Dedifferentiated amniotic fluid mesenchymal stem cell (primary cell): ENCODE measurements at regions not wholly inside any gene's neighbourhood (a gene's known extent, or its start where the extent isn't known, plus 50 kb on each side); places are given as distances from the start of the nearest gene placed in this dataset.

Experiments
- DNase-seq: peaks from one replicate; pipeline ENCODE4 v3.0.0-alpha.2; 2016; ENCODE audit errors: extremely low spot score

DNA sequence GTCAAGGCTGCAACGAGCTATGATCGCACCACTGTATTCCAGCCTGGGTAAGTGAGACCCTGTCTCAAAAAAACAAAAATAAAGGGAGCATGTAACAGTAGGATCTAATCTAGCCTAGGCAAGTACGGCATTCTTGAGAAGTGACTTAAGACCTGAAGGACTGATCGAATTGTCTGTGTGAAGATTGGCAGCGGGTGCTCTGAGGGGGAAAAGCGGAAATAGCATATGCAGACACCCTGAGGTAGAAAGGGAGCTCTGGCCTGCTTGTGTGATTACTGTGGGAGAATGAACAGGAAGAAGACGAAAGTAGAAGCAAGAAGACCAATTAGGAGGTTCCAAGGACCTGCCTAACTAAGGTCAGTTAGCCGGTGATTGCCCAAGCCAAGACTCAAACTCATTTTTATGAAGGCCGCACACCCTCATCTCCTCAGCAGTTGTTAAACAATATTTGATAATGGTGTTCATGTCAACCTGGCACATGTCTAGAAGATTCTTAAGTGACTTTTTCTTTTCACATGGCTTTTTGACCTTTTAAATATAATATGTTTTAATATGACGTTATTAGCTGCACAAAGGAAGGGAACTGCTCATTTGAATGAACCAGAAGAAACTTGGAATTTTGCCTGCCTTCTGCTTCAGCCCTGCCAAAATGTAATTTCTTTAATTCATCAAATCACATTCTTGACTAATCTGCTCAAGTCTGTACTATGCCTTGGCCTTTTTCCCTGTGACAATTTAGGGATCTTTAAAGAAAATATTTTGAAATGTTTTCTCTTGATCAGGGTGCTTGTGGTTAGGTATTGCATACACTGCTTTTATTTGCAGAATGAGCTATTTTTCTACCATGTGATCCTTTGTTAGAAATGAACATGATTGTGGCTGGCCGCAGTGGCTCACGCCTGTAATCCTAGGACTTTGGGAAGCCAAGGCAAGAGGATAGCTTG, 289.2 kb upstream of the DMRT1 start:
- peak; percentile 31 for DNase-seq

DNA sequence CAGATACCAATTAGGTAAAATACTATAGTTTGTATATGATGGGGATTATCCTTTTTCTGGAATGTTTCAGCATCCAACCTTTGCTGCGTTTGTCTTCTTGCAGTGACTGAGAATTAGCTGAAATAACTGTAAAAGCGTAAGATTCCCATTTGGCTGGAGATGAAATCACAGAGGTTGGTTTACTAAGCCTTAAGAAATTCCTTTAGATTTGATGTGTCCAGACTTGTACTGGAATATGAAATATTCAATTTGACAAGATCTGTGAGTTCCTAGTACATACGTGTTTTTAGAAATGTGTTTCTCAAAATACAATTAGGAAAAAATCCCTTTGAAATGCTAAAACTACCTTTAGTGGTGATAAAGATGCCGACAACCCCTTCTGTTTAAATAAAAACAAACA, 286.0 kb upstream of the DMRT1 start:
- DNase-seq: no peak

DNA sequence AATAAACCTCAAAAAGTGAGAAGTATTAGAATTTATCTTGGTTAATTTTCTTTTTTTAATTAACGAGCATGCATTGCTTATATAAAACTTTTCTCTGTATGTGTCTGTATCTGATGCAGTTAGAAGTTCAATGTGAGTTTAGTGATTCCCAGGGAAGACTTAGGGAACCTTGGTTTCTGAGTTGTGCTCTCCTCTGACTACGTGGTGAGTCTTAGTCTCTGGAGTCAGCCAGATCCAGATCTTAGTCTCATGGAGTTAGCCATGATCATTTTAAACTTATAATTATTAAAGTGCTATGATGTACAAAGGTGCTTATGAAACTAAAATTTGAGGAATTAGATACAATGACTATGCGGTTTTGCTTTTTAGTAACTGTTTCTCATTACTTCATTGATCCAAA, 285.3 kb upstream of the DMRT1 start:
- DNase-seq: no peak

DNA sequence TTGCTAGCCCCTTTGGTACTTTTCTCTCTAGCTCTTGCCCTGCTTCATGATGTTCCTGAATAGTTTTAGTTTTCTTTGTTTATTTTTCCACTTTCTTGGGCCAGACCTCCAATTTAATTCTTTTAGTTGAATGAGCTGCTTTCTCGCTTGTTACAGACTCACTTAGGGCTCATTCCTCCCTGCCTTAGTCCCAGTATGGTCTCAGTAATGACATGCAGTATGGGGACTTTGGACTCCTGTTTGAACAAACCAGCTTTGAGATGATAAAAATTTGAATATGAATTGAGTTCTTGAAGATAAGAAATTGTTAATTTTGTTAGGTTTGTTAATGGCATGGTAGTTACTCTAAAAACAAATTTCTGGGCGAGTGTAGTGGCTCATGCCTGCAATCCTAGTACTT, 284.8 kb upstream of the DMRT1 start:
- no peak for DNase-seq

DNA sequence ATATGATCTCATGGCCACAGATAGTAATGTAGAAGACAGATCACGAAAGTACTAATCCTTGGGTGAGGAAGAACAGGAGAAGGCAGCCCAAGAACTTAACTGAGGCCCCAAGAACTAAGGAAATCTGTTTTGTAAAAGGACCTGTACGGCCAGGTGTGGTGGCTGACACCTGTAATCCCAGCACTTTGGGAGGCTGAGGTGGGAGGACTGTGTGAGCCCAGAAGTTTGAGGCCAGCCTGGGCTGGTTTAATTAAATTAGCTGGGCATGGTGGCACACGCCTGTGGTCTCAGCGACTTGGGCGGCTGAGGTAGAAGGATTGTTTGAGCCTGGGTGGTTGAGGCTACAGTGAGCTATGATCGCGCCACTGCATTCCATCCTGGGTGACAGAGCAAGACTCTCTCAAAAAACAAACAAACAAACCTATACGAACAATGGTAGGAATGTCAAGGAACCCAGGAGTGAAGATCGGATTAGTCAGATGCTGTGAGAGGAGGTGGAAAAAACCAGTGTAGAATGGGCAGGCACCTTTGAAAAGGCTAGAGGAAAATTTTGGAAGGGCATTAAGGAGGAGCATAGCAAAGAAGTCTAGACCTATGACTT, 283.8 kb upstream of the DMRT1 start:
- no peak for DNase-seq

DNA sequence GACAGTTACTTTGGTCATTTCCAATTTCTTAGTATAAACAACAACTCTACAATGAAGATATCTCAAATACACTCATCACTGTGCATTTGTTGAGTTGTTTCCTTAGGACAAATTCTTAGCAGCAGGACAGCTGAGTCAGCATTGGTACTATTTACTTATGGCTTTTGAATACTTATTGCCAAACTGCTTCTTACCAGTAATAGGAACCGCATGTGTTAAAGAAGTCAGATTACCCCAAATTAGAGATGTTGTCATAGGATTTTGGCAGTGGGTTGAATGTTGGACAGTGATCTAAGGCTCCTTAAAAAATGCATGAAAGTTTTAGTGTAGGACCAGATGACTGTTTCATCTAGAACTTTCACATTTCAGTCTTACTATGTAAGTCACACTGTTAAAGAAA, 280.1 kb upstream of the DMRT1 start:
- no peak for DNase-seq

DNA sequence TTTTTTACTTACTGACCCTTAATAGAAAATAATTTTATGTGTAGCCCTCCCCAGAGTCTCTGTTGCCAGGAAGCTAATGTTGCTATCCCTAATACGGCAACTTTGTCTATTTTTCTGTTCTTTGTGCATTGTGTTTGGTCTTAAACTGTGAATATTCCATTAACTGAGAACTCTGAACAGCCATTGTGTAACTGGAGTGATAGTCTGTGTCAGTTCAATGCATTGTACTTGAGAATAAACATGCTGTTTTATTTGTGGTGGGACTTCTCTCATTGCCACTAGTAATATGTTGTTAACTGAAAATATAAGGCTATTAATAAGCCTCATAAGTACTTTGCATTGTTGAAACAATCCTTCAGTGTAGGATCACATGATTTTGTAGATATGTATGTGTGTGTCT, 278.3 kb upstream of the DMRT1 start:
- no peak for DNase-seq

DNA sequence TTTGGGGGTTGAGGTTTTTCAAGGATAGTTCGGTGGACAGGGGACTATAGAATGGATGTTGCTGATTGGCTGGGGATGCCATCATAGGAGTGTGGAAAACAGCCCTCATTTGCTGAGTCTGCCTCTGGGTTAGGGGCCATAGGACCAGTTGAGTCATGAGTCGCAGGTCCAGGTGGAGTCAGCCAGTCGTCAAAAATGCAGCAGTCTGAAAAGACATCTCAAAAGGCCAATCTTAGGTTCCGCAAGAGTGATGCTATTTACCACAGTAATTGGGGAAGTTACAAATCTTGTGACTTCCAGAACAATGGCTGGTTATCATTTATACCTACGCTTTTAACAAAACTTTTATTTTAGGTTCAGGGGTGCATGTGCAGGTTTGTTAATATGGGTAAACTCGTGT, 276.0 kb upstream of the DMRT1 start:
- DNase-seq: no peak

DNA sequence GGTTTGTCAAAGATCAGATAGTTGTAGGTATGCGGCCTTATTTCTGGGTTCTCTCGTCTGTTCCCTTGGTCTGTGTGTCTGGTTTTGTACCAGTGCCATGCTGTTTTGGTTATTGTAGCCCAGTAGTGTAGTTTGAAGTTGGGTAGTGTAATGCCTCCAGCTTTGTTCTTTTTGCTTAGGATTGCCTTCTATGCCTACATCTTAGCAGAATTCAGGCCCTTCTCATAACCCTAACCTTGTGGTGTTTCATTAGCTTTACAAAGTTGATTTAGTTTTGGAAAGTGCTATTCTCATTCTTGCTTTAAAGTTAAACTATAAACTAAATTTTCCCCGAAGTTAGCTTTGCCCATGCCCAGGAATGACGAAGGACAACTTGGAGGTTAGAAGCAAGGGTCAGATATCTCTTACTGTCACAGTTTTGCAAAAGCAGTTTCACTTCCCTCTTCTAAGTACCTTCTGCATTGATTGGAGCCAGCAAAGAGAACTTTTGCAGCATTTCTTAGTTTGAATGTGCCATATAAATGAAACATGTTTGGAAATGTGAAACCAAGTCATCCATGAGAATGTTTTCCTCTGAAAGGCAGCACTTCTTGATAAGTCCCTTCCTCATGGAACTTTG, 274.3 kb upstream of the DMRT1 start:
- DNase-seq: no peak

DNA sequence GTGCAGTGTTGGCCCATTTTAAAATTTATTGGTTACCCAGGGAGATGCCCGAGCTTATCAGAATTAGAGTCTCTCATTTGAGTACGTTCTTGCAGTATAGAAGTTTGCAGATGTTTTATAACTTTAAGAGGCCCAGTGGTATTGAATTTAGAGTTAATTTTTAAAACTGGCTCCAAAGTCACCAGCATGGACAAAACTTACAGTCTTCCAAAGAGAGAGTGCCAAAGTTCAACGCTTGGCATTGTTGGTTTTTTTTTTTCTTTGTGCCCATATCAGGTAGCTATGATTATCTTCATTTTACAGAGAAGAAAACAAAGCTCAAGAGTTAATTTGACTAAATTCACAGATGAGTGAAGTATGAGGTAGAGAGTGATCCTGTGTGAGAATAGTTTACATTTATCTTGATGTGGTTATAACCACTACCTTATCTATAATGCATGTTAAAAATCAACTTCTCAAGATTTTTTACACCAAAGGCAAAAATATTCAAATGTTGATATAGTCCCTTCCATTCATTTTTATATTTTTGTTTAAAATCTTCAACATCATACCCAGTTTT, 273.7 kb upstream of the DMRT1 start:
- DNase-seq: no peak

DNA sequence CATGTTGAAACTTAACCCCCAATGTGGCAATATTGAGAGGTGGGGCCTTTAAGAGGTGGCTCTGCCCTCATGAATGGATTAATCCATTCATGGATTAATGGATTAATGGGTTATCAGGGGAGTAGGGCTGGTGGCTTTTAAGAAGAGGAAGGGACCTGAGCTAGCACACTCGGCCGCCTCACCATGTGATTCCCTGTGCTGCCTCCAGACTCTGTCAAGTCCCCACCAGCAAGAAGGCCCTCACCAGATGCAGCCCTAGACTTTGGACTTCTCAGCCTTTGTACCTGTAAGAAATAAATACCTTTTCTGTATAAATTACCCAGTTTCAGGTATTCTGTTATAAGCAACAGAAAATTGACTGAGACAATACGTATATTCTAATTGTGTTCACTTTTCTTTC, 272.2 kb upstream of the DMRT1 start:
- DNase-seq: no peak

DNA sequence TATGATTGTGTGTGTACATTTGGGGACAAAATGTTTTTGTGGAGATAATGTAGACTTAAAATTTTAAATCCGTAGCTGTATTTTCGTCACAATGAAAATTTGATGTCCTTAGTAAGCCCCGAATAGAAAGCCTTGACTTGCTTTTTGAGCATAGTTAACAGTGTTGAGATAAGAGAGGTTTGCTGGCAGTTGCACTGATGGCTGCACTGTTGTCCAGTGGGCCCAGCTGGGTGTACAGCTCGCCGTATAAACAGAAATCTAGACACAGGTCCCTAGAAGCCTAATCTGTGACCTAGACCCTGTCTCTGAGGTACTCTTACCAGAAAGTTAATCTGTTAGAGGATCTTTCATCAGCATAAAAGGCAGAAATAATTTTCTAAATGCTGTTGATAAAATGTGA, 271.3 kb upstream of the DMRT1 start:
- no peak for DNase-seq

DNA sequence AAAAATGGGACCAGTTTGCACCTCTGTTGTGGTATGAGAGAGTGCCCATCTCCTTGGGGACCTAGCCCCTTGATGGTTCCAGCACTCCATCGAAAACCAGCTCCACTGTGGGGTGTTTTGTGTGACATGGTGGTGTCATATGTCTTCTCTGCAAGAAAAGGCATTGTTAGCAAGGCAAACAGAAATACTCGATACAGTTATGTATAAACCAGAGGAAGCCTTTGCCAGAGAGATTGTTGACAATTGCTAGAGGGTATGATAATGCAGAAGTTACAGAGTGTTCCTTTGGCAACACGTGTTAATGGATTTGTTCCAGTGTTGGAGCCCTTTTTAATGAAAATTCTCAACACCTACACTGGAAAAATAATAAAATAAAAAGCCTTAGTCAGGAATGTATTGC, 270.4 kb upstream of the DMRT1 start:
- no peak for DNase-seq

DNA sequence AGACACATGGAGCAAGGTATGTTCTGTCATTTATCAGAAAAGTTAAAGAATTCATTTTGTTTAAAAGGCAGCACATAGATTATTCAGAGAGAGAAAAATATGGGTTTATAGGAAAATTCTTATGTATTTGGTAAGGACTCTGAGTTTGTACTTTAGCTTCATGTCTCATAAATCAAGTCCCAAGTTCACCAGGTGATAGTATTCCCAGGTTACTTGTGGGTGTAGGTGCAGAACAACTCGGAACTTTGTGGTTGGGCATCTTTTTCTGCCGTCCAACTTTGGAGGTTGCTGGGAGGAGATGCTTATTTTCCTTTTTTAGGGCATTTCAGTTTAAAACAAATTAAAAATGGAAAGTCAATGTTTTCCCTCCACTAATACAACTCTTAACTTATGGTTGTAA, 269.8 kb upstream of the DMRT1 start:
- DNase-seq: no peak

DNA sequence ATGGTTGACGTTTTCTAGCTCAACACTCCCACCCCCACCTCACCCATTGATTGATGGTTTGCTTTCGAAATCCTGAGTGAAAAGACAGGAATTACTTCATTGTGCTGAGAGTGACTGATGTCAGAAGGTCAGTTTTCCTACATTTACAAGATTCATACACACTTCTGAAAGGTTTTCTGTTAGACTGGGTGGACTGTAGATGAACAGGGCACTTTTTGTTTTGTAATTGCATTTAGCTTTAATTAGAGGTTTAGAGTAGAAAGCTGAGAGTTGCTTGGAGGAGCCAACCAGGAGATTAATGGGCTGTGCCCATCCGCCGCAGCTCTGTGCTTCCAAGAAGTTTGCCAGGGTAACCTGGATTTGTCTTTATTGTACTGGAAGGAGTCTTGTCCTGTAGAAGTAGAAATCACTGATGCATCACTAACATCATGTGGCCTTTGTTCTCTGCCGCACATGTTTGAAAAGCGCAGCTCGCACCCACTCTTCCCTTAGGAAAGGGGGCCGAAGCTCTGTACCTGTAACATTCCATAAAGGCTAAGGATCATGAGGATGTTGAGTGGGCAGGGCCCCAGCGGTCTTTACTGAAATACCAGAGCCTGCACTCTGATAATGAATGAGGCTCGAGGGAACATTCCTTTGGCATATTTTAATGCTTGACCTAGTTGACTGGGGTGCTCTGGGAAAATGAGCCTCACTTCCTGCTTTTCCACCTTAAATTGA, 267.6 kb upstream of the DMRT1 start:
- DNase-seq: no peak

DNA sequence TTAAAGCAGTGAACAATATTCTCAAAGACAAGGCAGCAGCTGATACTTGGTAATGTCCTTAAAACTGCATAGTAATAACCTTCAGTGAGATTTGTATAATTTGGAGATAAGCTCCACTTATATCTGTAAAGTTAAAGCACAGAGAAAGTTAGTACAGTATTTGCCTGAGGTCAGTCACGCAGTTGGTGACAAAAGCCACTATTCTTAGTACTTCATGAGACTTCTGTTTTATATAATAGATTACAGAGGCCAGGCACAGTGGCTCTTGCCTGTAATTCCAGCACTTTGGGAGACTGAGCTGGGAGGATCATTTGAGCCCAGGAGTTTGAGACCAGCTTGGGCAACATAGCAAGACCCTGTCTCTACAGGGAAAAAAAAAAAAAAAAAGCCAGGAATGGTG, 266.4 kb upstream of the DMRT1 start:
- DNase-seq: no peak

DNA sequence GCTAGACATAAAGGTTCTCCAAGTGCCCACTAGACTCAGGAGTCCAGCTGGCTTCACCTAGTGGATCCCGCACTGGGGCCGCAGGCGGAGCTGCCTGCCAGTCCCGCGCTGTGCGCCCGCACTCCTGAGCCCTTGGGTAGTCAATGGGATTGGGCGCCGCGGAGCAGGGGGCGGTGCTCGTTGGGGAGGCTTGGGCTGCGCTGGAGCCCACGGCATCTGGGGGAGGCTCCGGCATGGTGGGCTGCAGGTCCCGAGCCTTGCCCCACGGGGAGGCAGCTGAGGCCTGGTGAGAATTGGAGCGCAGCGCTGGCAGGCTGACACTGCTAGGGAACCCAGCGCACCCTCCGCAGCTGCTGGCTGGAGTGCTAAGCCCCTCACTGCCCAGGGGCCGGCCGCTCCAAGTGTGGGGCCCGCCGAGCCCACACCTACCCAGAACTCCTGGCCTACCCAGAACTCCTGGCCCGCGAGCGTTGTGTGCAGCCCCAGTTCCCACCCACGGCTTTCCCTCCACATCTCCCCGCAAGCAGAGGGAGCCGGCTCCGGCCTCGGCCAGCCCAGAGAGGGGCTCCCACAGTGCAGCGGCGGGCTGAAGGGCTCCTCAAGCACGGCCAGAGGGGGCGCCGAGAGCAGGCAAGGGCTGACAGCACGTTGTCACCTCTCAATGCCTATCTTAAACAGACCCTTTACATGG, 260.7 kb upstream of the DMRT1 start:
- no peak for DNase-seq

DNA sequence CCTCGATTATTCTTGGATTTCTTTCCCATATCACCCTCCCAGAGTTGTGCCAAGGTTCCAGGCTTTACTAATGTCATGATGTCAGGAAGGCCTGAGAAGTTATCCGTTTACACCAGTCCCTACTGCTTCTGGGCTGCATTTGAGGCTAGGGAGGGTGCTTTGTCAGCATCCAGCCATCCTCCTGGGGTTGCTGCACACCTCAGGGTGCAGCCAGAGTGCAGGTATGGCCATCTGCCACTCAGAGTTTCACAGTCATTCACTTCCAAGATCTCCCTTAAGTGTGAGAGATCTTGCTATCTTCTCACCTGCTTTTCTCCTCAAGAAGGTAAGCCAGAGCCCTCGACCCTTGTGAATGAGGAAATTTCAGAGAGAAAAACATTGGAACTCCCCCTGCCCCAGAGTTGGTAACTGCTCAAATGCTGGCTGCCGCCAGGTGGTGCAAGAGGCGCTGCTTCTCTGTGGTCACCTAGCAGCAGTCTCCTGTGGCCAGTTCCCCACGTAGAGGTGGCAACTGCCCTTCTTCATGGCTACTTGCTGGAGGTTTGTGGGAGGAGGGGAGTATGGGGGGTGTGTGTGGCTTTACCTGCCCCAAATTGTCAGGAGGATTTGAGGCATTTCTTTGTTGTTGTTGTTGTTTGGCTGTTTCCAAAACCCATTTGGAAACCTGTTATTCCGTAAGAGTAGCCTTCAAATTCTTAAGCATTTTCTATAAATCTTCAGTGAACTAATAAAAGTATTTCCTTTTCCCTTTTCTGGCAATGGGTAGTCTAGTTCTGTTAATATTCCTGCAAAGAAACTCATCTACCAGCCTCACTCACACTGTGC, 259.6 kb upstream of the DMRT1 start:
- no peak for DNase-seq

DNA sequence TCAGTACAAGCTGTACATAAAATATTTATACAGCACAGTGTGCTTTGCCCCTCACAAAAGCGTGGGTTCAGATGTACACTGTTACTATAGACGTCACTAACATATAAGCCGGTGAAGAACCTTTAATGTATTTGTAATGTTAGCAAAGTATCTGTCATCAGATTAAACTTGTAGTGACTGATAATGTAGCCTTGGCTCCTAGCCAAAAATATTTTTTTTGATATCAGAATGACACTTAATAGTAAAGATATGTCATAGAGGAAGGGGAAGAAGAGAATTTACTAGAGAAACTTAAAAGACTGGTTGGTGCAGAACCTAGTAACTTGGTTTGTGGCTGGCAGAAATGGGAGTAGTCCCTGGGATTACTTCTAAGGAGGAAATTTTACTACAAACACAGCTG, 258.7 kb upstream of the DMRT1 start:
- no peak for DNase-seq

DNA sequence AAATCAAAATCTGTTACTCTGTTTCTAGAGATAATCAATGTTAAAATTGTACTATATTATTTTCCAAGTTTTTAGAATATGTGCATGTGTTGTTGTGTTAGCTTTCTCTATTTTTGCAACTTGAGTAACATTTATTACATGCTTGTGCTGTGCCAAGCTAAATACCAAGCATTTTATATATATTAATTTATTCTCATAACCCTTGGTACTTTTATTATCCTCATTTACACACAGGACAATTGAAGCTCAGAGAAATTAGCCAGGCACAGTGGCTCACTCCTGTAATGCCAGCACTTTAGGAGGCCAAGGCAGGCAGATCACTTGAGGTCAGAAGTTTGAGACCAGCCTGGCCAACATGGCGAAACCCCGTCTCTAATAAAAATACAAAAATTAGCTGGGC, 254.0 kb upstream of the DMRT1 start:
- DNase-seq: no peak

DNA sequence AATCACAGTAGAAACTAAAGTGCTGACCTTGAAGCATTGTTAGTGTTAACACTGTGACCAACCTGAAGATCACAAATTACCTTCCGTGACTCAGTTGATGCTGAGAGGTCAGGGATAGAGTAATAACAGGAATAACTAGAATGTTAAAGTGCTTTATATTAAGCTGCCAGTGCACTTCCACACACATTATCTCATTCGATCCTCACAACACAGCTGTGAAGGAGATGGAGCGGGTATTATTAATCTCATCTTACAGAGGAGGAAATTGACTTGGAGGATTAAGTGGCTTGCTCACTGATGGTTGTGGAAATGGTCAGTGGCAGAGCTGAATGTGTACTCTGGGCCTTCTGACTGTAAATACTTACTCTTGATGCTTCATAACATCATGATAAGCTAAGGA, 252.5 kb upstream of the DMRT1 start:
- DNase-seq: no peak
